Body of pancreas (tissue), 4 donors: ENCODE measurements at regions not wholly inside any gene's neighbourhood (a gene's known extent, or its start where the extent isn't known, plus 50 kb on each side); places are given as distances from the start of the nearest gene placed in this dataset.
A peak's percentile ranks its signal among the peaks of the same experiment; 100 is the strongest.

Experiments
- ATAC-seq: fragments of 150-250 bp; one replicate; pipeline ENCODE4 v1.9.1; 2016
- DNase-seq, 4 donors: peaks; one replicate each; pipeline ENCODE4 v3.0.0-alpha.2; 2019
- H3K27ac ChIP-seq, 4 donors: fragments of 200-600 bp; sonication (generic); 1 replicate in 3 of 4; 2 replicates in 1 of 4; pipeline versions ENCODE4 v1.5.1 to v1.6.1; 2016 to 2019; ENCODE audit warnings: mild to moderate bottlenecking in 1 of 4, mixed read lengths in 1 of 4, moderate library complexity in 1 of 4
- H3K27me3 ChIP-seq, 2 donors: fragments of 200-600 bp; sonication (generic); one replicate each; pipeline ENCODE4 v1.6.0; 2016; ENCODE audit warnings: mild to moderate bottlenecking in 1 of 2
- H3K36me3 ChIP-seq, 2 donors: fragments of 200-600 bp; sonication (generic); replicated peaks in 1 of 2; 2 replicates each; pipeline ENCODE4 v1.5.1; 2016; ENCODE audit warnings: low read depth in 2 of 2; ENCODE audit not compliant: insufficient read depth in 1 of 2
- H3K4me1 ChIP-seq: fragments of 200-600 bp; sonication (generic); one replicate; pipeline ENCODE4 v1.6.0; 2016
- H3K4me3 ChIP-seq, 2 donors: fragments of 200-600 bp; sonication (generic); 1 replicate in 1 of 2; 2 replicates in 1 of 2; pipeline ENCODE4 v1.5.1; 2016 to 2019
- H3K9me3 ChIP-seq, 3 donors: fragments of 200-600 bp; sonication (generic); 1 replicate in 2 of 3; 2 replicates in 1 of 3; pipeline ENCODE4 v1.5.1; 2016
- POLR2A ChIP-seq, 3 donors: fragments of 450-650 bp; IDR thresholded peaks; one replicate each; pipeline ENCODE4 v1.6.1; 2016; ENCODE audit warnings: antibody characterized with exemption in 3 of 3, mild to moderate bottlenecking in 2 of 3
- WGBS, 2 donors: methylation state at CpG; one replicate each; pipeline ENCODE4 v1.1.5; 2017; 5-methylcytosine and 5-hydroxymethylcytosine counted together
- intact Hi-C: fragments of 100-400 bp; cut with DNase I; formaldehyde crosslinking; loops from one replicate; pipeline ENCODE4 v1.15.1; 2023
- TF ChIP-seq, protein P1 (sequence below), 7 experiments: fragments of 450-650 bp in 4 of 7; fragments of 200-600 bp in 3 of 7; sonication (generic) in 3 of 7; IDR thresholded peaks; one replicate each; pipeline ENCODE4 v1.5.1; 2016 to 2019; ENCODE audit warnings: antibody characterized with exemption in 7 of 7

DNA sequence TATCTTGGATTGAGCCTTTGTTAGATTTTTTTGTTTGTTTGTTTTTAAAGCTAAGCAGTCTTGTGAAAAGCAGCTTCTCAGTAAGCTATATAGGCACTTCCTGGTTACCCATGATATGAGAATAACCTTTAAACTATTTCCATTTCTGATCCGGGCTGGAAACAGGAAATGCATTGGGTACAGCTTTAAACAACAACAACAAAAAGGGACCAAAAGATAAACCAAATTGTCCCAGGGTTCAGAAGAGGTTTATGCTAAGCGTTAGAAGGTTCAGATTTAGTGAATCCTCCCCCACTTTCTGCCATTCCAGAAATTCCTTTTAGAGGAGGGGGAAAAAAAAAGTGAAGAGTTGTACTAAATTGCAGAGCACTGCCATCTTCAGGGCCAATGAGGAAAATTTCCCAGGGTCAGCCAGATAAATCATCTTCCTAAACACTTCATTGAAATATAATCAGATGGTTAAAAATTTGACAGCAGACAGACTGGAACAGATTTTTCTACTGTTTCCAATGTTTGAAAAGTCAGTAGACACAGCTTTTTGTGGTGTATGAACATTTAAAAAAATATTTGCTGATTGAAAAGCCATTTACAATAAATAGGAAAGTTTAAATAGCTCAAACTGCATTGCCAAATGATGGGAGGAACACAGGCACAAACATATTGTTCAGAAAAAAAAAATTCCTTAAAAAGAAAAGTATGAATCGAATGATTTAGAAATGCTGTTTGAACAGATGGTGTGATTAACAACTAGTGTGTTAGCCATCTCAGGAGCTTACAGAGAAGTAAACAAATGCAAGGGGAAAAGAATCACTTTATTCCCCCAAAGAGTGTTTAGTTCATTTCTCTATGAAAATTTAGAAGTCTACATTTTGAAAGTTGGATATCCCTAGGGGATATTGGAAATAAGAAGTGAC lies 189.9 kb upstream of the TANK start:
- no peaks in the 10 kb centered on the region for H3K4me1 ChIP-seq
- intact Hi-C loops = loop anchor here (10.0 kb wide), 1 partner anchor 636 kb away; no protein-coding TSS in a partner anchor
- TF ChIP-seq POLR2A (IDR thresholded peaks at IDR 0.05) = no peak
- TF ChIP-seq, protein P1, sequence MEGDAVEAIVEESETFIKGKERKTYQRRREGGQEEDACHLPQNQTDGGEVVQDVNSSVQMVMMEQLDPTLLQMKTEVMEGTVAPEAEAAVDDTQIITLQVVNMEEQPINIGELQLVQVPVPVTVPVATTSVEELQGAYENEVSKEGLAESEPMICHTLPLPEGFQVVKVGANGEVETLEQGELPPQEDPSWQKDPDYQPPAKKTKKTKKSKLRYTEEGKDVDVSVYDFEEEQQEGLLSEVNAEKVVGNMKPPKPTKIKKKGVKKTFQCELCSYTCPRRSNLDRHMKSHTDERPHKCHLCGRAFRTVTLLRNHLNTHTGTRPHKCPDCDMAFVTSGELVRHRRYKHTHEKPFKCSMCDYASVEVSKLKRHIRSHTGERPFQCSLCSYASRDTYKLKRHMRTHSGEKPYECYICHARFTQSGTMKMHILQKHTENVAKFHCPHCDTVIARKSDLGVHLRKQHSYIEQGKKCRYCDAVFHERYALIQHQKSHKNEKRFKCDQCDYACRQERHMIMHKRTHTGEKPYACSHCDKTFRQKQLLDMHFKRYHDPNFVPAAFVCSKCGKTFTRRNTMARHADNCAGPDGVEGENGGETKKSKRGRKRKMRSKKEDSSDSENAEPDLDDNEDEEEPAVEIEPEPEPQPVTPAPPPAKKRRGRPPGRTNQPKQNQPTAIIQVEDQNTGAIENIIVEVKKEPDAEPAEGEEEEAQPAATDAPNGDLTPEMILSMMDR (IDR thresholded peaks at IDR 0.05) = peak; percentile 33 to 78 (median 68)
- H3K27me3 ChIP-seq = no peaks in the 10 kb centered on the region
- no peaks in the 10 kb centered on the region for H3K9me3 ChIP-seq
- H3K27ac ChIP-seq = peak overlapping the region in 3 of 4 donors; percentile 47 to 71 (median 55)
- WGBS, 2 donors = 4% methylated on average over 3 of the region's 3 CpGs
- H3K36me3 ChIP-seq = no peaks in the 10 kb centered on the region
- ATAC-seq (peak; percentile 83), DNase-seq (peak; percentile 32 to 50 (median 44))
- no peak overlapping the region for H3K4me3 ChIP-seq

GRCh38 chr2:160973991-160974390 lies 186.2 kb upstream of the TANK start:
- TF ChIP-seq, protein P1 (IDR thresholded peaks at IDR 0.05) = no peak
- no peak for ATAC-seq
- intact Hi-C loops = loop anchor here (10.0 kb wide), 1 partner anchor 639 kb away; no protein-coding TSS in a partner anchor
- no peak for DNase-seq
- Histone ChIP-seq H3K36me3 (no peaks in the 10 kb centered on the region), H3K4me3 (no peak overlapping the region), H3K27me3 (no peaks in the 10 kb centered on the region), H3K27ac (no peak overlapping the region), H3K9me3 (no peaks in the 10 kb centered on the region), H3K4me1 (no peaks in the 10 kb centered on the region)

DNA sequence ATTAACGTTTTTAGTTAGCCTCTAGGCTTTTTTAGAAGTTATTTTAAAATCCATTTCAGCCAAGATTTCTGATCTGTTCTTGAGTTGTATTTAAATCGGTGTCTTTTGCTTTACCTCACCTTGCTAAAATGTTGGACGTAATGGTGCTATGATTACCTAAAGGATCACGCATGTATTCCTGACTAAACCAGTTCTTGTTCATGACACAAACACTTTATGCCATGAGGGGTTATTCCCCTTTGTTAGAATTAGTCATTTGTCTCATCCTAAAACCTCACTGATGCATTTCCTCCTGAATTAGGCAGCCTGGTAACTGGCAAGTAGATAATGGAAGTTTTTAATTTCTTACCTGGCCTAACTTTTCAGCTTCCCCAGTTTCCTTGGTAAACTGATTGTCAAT lies 185.4 kb upstream of the TANK start:
- H3K27me3 ChIP-seq = no peaks in the 10 kb centered on the region
- 69 to 72% methylated on average over 4 of the region's 4 CpGs for WGBS, 2 donors
- no peaks in the 10 kb centered on the region for H3K4me1 ChIP-seq
- H3K27ac ChIP-seq = no peak overlapping the region
- H3K9me3 ChIP-seq = no peaks in the 10 kb centered on the region
- DNase-seq = no peak
- ATAC-seq = no peak
- TF ChIP-seq, protein P1 (IDR thresholded peaks at IDR 0.05) = no peak
- no peak for TF ChIP-seq POLR2A (IDR thresholded peaks at IDR 0.05)
- intact Hi-C loops = loop anchor here (10.0 kb wide), 1 partner anchor 640 kb away; no protein-coding TSS in a partner anchor
- H3K36me3 ChIP-seq = no peaks in the 10 kb centered on the region
- no peak overlapping the region for H3K4me3 ChIP-seq

- intact Hi-C loops = loop anchor here (10.0 kb wide), 1 partner anchor 642 kb away; no protein-coding TSS in a partner anchor
- DNase-seq = no peak
These were observed 183.4 kb upstream of the TANK start for GRCh38 chr2:160976797-160977196.

More at GRCh38 chr2:160976797-160977196, 183.4 kb upstream of the TANK start:
- no peaks in the 10 kb centered on the region for H3K9me3 ChIP-seq
- H3K4me1 ChIP-seq = no peaks in the 10 kb centered on the region
- ATAC-seq = no peak
- H3K27ac ChIP-seq = no peak overlapping the region
- no peak overlapping the region for H3K4me3 ChIP-seq
- no peaks in the 10 kb centered on the region for H3K27me3 ChIP-seq
- no peaks in the 10 kb centered on the region for H3K36me3 ChIP-seq
- TF ChIP-seq, protein P1 (IDR thresholded peaks at IDR 0.05) = no peak
- WGBS, 2 donors = 94 to 95% methylated on average over 2 of the region's 2 CpGs
